ENCODE measurements at regions not wholly inside any gene's neighbourhood (a gene's known extent, or its start where the extent isn't known, plus 50 kb on each side); places are given as distances from the start of the nearest gene placed in this dataset.

DNA sequence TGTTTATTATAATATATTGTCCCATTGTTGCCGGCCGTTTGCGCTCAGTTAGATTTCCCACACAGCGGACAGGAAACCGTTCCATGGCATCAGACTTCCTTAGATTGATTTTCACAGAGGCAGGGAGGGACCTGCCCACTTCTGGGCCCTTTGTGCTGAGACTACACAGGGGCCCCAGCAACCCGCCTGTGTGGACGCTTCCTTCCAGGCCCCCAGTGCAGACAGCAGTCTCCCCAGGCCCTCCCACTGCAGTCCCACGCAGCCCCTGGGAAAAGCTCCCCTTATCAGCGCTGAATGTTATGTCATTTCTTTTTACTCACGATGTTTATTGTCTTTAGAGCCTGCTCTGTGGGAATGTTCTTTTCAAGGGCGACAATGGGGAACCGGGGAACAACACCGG is 351.7 kb upstream of the ARGLU1 start:
- TF ChIP-seq, protein P1, sequence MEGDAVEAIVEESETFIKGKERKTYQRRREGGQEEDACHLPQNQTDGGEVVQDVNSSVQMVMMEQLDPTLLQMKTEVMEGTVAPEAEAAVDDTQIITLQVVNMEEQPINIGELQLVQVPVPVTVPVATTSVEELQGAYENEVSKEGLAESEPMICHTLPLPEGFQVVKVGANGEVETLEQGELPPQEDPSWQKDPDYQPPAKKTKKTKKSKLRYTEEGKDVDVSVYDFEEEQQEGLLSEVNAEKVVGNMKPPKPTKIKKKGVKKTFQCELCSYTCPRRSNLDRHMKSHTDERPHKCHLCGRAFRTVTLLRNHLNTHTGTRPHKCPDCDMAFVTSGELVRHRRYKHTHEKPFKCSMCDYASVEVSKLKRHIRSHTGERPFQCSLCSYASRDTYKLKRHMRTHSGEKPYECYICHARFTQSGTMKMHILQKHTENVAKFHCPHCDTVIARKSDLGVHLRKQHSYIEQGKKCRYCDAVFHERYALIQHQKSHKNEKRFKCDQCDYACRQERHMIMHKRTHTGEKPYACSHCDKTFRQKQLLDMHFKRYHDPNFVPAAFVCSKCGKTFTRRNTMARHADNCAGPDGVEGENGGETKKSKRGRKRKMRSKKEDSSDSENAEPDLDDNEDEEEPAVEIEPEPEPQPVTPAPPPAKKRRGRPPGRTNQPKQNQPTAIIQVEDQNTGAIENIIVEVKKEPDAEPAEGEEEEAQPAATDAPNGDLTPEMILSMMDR (conservative IDR thresholded peaks at IDR 0.05 in 1 of 2, IDR thresholded peaks at IDR 0.05 in 1 of 2; ENCODE audit: extremely low read depth in 1 of 2, insufficient read depth in 1 of 2, low read depth in 1 of 2, low read length in 2 of 2) = no peak
- no peak for TF ChIP-seq EZH2 (IDR thresholded peaks at IDR 0.05; ENCODE audit: borderline replicate concordance, low read length)
